ENCODE measurements at regions not wholly inside any gene's neighbourhood (a gene's known extent, or its start where the extent isn't known, plus 50 kb on each side); places are given as distances from the start of the nearest gene placed in this dataset.
"Not testable (repeated sequence)": the region's sequence is repeated elsewhere in the genome, so short reads cannot be mapped to it uniquely, and the experiment has no call there.

GRCh38 chrX:98068024-98068580 is 1184.4 kb downstream of the RPA4 start:
- no peak for DNase-seq

GRCh38 chrX:98071331-98071730 is 1187.6 kb downstream of the RPA4 start:
- DNase-seq = no peak

GRCh38 chrX:98077440-98077839 is 1193.7 kb downstream of the RPA4 start:
- no peak for DNase-seq

- DNase-seq = no peak
Observed at GRCh38 chrX:98111684-98112083, 1228.0 kb downstream of the RPA4 start.

GRCh38 chrX:98114021-98114420 is 1230.3 kb downstream of the RPA4 start:
- no peak for DNase-seq

GRCh38 chrX:98141466-98141865 is 1257.8 kb downstream of the RPA4 start:
- DNase-seq = no peak

GRCh38 chrX:98191003-98191402 is 1307.3 kb downstream of the RPA4 start:
- no peak for DNase-seq

GRCh38 chrX:98194036-98194435 is 1310.3 kb downstream of the RPA4 start:
- DNase-seq = no peak

- DNase-seq = no peak
Observed at GRCh38 chrX:98203800-98204199, 1320.1 kb downstream of the RPA4 start.

GRCh38 chrX:98207947-98208346 is 1324.2 kb downstream of the RPA4 start:
- DNase-seq = no peak

GRCh38 chrX:98231003-98231402 is 1347.3 kb downstream of the RPA4 start:
- no peak for DNase-seq

GRCh38 chrX:98240061-98240460 is 1356.4 kb downstream of the RPA4 start:
- DNase-seq = not testable (repeated sequence)

- DNase-seq = no peak
Observed at GRCh38 chrX:98263135-98263534, 1379.4 kb downstream of the RPA4 start.

GRCh38 chrX:98289726-98290125 is 1406.0 kb downstream of the RPA4 start:
- no peak for DNase-seq

GRCh38 chrX:98294310-98294709 is 1410.6 kb downstream of the RPA4 start:
- no peak for DNase-seq

GRCh38 chrX:98296129-98296528 is 1412.4 kb downstream of the RPA4 start:
- DNase-seq = no peak

- DNase-seq = no peak
Observed at GRCh38 chrX:98299785-98300184, 1416.1 kb downstream of the RPA4 start.

- not testable (repeated sequence) for DNase-seq
Observed at GRCh38 chrX:98300536-98300935, 1416.8 kb downstream of the RPA4 start.

GRCh38 chrX:98331407-98331806 is 1447.7 kb downstream of the RPA4 start:
- no peak for DNase-seq

GRCh38 chrX:98338544-98338943 is 1454.8 kb downstream of the RPA4 start:
- no peak for DNase-seq

GRCh38 chrX:98350940-98351339 is 1467.2 kb downstream of the RPA4 start:
- DNase-seq = no peak

- no peak for DNase-seq
Observed at GRCh38 chrX:98357146-98357545, 1473.4 kb downstream of the RPA4 start.

- no peak for DNase-seq
Observed at GRCh38 chrX:98362630-98363029, 1478.9 kb downstream of the RPA4 start.

GRCh38 chrX:98371994-98372393 is 1488.3 kb downstream of the RPA4 start:
- no peak for DNase-seq

GRCh38 chrX:98379134-98379533 is 1495.4 kb downstream of the RPA4 start:
- DNase-seq = no peak

GRCh38 chrX:98380106-98380505 is 1496.4 kb downstream of the RPA4 start:
- DNase-seq = no peak

Data from right hindlimb (tissue), 1 donor.